Activated CD4-positive, alpha-beta T cell treated with anti-CD3 and anti-CD28 coated beads, Interleukin-2, amount 10 ng/mL, durations not matched to agents 7 days and 5 days (primary cell): ENCODE measurements at regions not wholly inside any gene's neighbourhood (a gene's known extent, or its start where the extent isn't known, plus 50 kb on each side); places are given as distances from the start of the nearest gene placed in this dataset.

Experiments
- CTCF ChIA-PET: fragments of 350-600 bp; sonication (Branson Sonifier 250); formaldehyde crosslinking; loops from one replicate; lab custom pipeline; 2021; ENCODE audit warnings: antibody characterized with exemption; lab: Charles Lee
- POLR2A ChIA-PET: fragments of 350-600 bp; sonication (Branson Sonifier 250); formaldehyde crosslinking; loops from one replicate; lab custom pipeline; 2021; ENCODE audit warnings: antibody characterized with exemption; lab: Charles Lee
- DNase-seq: peaks from one replicate; pipeline ENCODE4 v3.0.0-alpha.2; 2020
- H3K27ac Mint-ChIP-seq: one replicate; pipeline ENCODE4 v1.8.0; 2021; ENCODE audit warnings: mild to moderate bottlenecking, moderate library complexity, mixed read lengths
- H3K27me3 Mint-ChIP-seq: one replicate; pipeline ENCODE4 v1.8.0; 2021; ENCODE audit warnings: mixed read lengths
- H3K36me3 Mint-ChIP-seq: one replicate; pipeline ENCODE4 v1.8.0; 2021; ENCODE audit warnings: low read depth, mixed read lengths
- H3K4me1 Mint-ChIP-seq: one replicate; pipeline ENCODE4 v1.8.0; 2021; ENCODE audit warnings: mixed read lengths
- H3K4me3 Mint-ChIP-seq: one replicate; pipeline ENCODE4 v1.8.0; 2021; ENCODE audit warnings: mild to moderate bottlenecking, moderate library complexity, mixed read lengths
- H3K9me3 Mint-ChIP-seq: one replicate; pipeline ENCODE4 v1.8.0; 2021; ENCODE audit warnings: mixed read lengths

DNA sequence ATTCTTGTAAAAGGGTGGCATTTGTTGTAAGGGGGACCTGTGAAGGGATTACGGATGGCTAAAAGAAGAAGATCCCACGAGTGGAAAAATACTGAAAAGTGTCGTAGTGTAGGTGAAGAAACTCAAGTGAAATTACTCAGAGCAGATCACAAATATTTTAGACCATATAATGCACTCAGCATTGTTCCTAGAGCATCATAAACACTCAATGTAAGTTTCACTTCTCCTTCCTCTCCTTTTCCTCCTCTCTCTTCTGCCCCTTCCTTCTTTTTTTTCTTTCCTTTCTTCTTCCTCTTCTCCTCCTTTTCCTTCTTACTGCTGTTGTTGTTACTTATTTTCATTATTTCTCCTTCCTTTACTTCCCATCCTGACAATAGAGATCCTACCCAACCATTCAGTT, 445.6 kb downstream of the ADAMTS20 start:
- DNase-seq = no peak
- Mint-ChIP-seq H3K4me1 (no peaks in the 10 kb centered on the region), H3K4me3 (no peak overlapping the region), H3K9me3 (no peaks in the 10 kb centered on the region), H3K36me3 (no peaks in the 10 kb centered on the region), H3K27me3 (no peaks in the 10 kb centered on the region), H3K27ac (no peak overlapping the region)
- CTCF ChIA-PET = no interaction called here
- POLR2A ChIA-PET = no interaction called here

GRCh38 chr12:43105426-43105981, 446.5 kb downstream of the ADAMTS20 start:
- H3K27me3 Mint-ChIP-seq = no peaks in the 10 kb centered on the region
- POLR2A ChIA-PET = no interaction called here

GRCh38 chr12:43104494-43104893, 447.5 kb downstream of the ADAMTS20 start:
- H3K27me3 Mint-ChIP-seq = no peaks in the 10 kb centered on the region
- no peak overlapping the region for H3K27ac Mint-ChIP-seq
- H3K4me3 Mint-ChIP-seq = no peak overlapping the region
- no peaks in the 10 kb centered on the region for H3K36me3 Mint-ChIP-seq
- H3K9me3 Mint-ChIP-seq = no peaks in the 10 kb centered on the region
- H3K4me1 Mint-ChIP-seq = no peaks in the 10 kb centered on the region
- CTCF ChIA-PET = no interaction called here
- POLR2A ChIA-PET = no interaction called here
- DNase-seq = no peak

More at GRCh38 chr12:43105426-43105981, 446.5 kb downstream of the ADAMTS20 start:
- Mint-ChIP-seq H3K4me1 (no peaks in the 10 kb centered on the region), H3K4me3 (no peak overlapping the region), H3K27ac (no peak overlapping the region), H3K36me3 (no peaks in the 10 kb centered on the region), H3K9me3 (no peaks in the 10 kb centered on the region)
- CTCF ChIA-PET = no interaction called here
- DNase-seq = no peak

- H3K27ac Mint-ChIP-seq = no peak overlapping the region
- no peaks in the 10 kb centered on the region for H3K9me3 Mint-ChIP-seq
- CTCF ChIA-PET = no interaction called here
- H3K27me3 Mint-ChIP-seq = no peaks in the 10 kb centered on the region
- DNase-seq = no peak
- H3K36me3 Mint-ChIP-seq = no peaks in the 10 kb centered on the region
- H3K4me3 Mint-ChIP-seq = no peak overlapping the region
- POLR2A ChIA-PET = no interaction called here
- no peaks in the 10 kb centered on the region for H3K4me1 Mint-ChIP-seq
Measured at GRCh38 chr12:43103866-43104265, 448.1 kb downstream of the ADAMTS20 start.

DNA sequence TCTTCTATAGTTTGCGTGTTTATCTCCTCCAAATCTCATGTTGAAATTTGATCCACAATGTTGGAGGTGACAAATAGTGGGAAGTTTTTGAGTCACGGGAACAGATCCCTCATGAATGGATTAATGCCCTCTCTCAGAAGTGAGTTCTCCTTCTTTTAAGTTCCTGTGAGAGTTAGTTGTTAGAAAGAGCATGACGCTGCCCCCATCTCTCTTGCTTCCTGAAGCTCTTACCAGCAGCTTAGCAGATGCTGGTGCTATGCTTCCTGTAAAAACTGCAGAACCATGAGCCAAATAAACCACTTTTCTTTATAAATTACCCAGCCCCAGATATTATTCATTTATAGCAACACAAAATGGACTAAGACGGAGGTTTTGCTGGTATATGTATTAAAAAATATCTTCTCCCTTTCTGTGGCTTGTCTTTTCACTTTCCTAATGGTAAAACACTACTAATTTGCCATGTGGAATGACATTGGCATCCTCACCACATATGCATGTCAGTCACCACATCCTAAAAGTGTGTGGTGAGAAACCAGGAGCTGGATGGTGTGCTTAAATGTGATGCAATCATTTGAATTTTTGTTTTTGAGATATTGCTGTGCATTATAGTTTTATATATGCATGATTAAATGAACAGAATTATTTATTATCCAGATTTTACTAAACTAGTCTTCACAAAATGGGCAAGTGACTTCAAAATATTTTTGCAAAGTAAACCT, 449.3 kb downstream of the ADAMTS20 start:
- Mint-ChIP-seq H3K36me3 (no peaks in the 10 kb centered on the region), H3K4me3 (no peak overlapping the region), H3K27me3 (no peaks in the 10 kb centered on the region), H3K9me3 (no peaks in the 10 kb centered on the region), H3K4me1 (no peaks in the 10 kb centered on the region), H3K27ac (no peak overlapping the region)
- ChIA-PET CTCF (no interaction called here), POLR2A (no interaction called here)
- no peak for DNase-seq

GRCh38 chr12:43100231-43100630, 451.8 kb downstream of the ADAMTS20 start:
- ChIA-PET CTCF (no interaction called here), POLR2A (no interaction called here)
- no peaks in the 10 kb centered on the region for H3K36me3 Mint-ChIP-seq
- H3K4me1 Mint-ChIP-seq = no peaks in the 10 kb centered on the region
- H3K9me3 Mint-ChIP-seq = no peaks in the 10 kb centered on the region
- no peak overlapping the region for H3K27ac Mint-ChIP-seq
- no peaks in the 10 kb centered on the region for H3K27me3 Mint-ChIP-seq
- no peak for DNase-seq
- H3K4me3 Mint-ChIP-seq = no peak overlapping the region

- no peaks in the 10 kb centered on the region for H3K27me3 Mint-ChIP-seq
- H3K4me3 Mint-ChIP-seq = no peak overlapping the region
- no peak for DNase-seq
- H3K4me1 Mint-ChIP-seq = no peaks in the 10 kb centered on the region
- POLR2A ChIA-PET = no interaction called here
- H3K27ac Mint-ChIP-seq = no peak overlapping the region
- CTCF ChIA-PET = no interaction called here
- H3K9me3 Mint-ChIP-seq = no peaks in the 10 kb centered on the region
- no peaks in the 10 kb centered on the region for H3K36me3 Mint-ChIP-seq
Measured at GRCh38 chr12:43099691-43100163, 452.3 kb downstream of the ADAMTS20 start.

- Mint-ChIP-seq H3K4me3 (no peak overlapping the region), H3K36me3 (no peaks in the 10 kb centered on the region), H3K4me1 (no peaks in the 10 kb centered on the region), H3K27me3 (no peaks in the 10 kb centered on the region), H3K27ac (no peak overlapping the region), H3K9me3 (peaks cover 4% of the 10 kb centered on the region)
- no peak for DNase-seq
- ChIA-PET CTCF (no interaction called here), POLR2A (no interaction called here)
Measured at GRCh38 chr12:43098766-43099550, 453.0 kb downstream of the ADAMTS20 start.

DNA sequence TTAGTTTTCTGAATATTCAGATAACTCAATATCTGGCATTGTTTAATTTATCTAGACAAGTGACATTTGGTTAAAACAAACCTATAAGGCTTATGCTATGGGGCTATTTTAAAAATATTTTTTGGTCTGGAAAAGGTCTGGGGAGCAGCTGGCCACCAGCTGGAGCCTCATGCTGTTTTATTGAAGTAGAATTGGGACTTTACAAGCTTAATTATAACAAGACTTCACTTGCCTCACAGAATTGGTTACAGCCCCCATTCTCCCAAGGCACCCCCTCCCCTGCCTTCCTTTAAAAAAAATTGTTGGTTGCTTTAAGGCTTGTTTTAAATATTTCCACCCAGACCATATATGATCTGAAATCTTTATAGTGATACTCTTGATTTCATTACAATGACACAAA, 453.9 kb downstream of the ADAMTS20 start:
- ChIA-PET POLR2A (no interaction called here), CTCF (no interaction called here)
- Mint-ChIP-seq H3K36me3 (no peaks in the 10 kb centered on the region), H3K9me3 (peaks cover 4% of the 10 kb centered on the region), H3K27me3 (no peaks in the 10 kb centered on the region), H3K4me1 (no peaks in the 10 kb centered on the region), H3K4me3 (no peak overlapping the region), H3K27ac (no peak overlapping the region)
- DNase-seq = no peak

- ChIA-PET POLR2A (no interaction called here), CTCF (no interaction called here)
- no peak for DNase-seq
- H3K27me3 Mint-ChIP-seq = no peaks in the 10 kb centered on the region
- no peak overlapping the region for H3K4me3 Mint-ChIP-seq
- H3K27ac Mint-ChIP-seq = no peak overlapping the region
- H3K4me1 Mint-ChIP-seq = no peaks in the 10 kb centered on the region
- peaks cover 4% of the 10 kb centered on the region for H3K9me3 Mint-ChIP-seq
- no peaks in the 10 kb centered on the region for H3K36me3 Mint-ChIP-seq
Measured at GRCh38 chr12:43097471-43097870, 454.5 kb downstream of the ADAMTS20 start.

- CTCF ChIA-PET = no interaction called here
- H3K4me1 Mint-ChIP-seq = no peaks in the 10 kb centered on the region
- H3K27me3 Mint-ChIP-seq = no peaks in the 10 kb centered on the region
- POLR2A ChIA-PET = no interaction called here
- DNase-seq = no peak
- no peak overlapping the region for H3K4me3 Mint-ChIP-seq
- no peak overlapping the region for H3K27ac Mint-ChIP-seq
- H3K36me3 Mint-ChIP-seq = no peaks in the 10 kb centered on the region
- peaks cover 4% of the 10 kb centered on the region for H3K9me3 Mint-ChIP-seq
Measured at GRCh38 chr12:43095669-43096280, 456.2 kb downstream of the ADAMTS20 start.

- Mint-ChIP-seq H3K9me3 (peaks cover 4% of the 10 kb centered on the region), H3K4me3 (no peak overlapping the region), H3K27ac (no peak overlapping the region), H3K4me1 (no peaks in the 10 kb centered on the region), H3K36me3 (no peaks in the 10 kb centered on the region), H3K27me3 (no peaks in the 10 kb centered on the region)
- ChIA-PET CTCF (interaction anchor here (0.5 kb wide), 1 partner anchor 84 kb away, joined by 3 read pairs; no protein-coding TSS in a partner anchor), POLR2A (no interaction called here)
- no peak for DNase-seq
Measured at GRCh38 chr12:43094886-43095575, 457.0 kb downstream of the ADAMTS20 start.
